A673 (cell line): ENCODE measurements at regions not wholly inside any gene's neighbourhood (a gene's known extent, or its start where the extent isn't known, plus 50 kb on each side); places are given as distances from the start of the nearest gene placed in this dataset.
"Not testable (repeated sequence)": the region's sequence is repeated elsewhere in the genome, so short reads cannot be mapped to it uniquely, and the experiment has no call there.

ENCODE experiments used
- BruUV-seq: library from RNA; stranded (reverse); fragments of 400-500 nt; replicated peaks from 2 replicates; lab custom pipeline; 2021; lab: Mats Ljungman, UMichigan
- CTCF ChIA-PET: fragments of 300-600 bp; sonication (Branson Sonifier 250); formaldehyde crosslinking; loops from one replicate; lab custom pipeline; 2022; ENCODE audit warnings: antibody characterized with exemption; lab: Charles Lee
- POLR2A ChIA-PET: fragments of 300-600 bp; sonication (Branson Sonifier 250); formaldehyde crosslinking; loops from one replicate; lab custom pipeline; 2022; ENCODE audit warnings: antibody characterized with exemption; ENCODE audit not compliant: low non-redundant PET; lab: Charles Lee
- DNase-seq: peaks from one replicate; pipeline ENCODE4 v3.0.0-alpha.2; 2015; ENCODE audit warnings: low spot score
- H3K27ac ChIP-seq: fragments of 200-600 bp; sonication (generic); 2 replicates; pipeline ENCODE4 v1.5.1; 2016; ENCODE audit warnings: mixed run types, low read depth, mild to moderate bottlenecking, mixed read lengths, antibody characterized with exemption, low read length; ENCODE audit not compliant: poor library complexity, severe bottlenecking
- H3K27me3 ChIP-seq: fragments of 200-600 bp; sonication (generic); replicated peaks from 2 replicates; pipeline ENCODE4 v1.6.1; 2017; ENCODE audit warnings: mixed run types, low read depth, mild to moderate bottlenecking, mixed read lengths, antibody characterized with exemption, low read length; ENCODE audit not compliant: insufficient read depth, poor library complexity
- H3K36me3 ChIP-seq: fragments of 200-600 bp; sonication (generic); 2 replicates; pipeline ENCODE4 v1.6.1; 2016; ENCODE audit warnings: mixed run types, mild to moderate bottlenecking, mixed read lengths, antibody characterized with exemption, low read length; ENCODE audit not compliant: insufficient read depth, poor library complexity, severe bottlenecking
- H3K4me1 ChIP-seq: fragments of 200-600 bp; sonication (generic); 2 replicates; pipeline ENCODE4 v1.6.1; 2017; ENCODE audit warnings: mixed run types, mild to moderate bottlenecking, mixed read lengths, antibody characterized with exemption, low read length; ENCODE audit not compliant: insufficient read depth, poor library complexity, severe bottlenecking
- H3K4me3 ChIP-seq: fragments of 200-600 bp; sonication (generic); 2 replicates; pipeline ENCODE4 v1.5.1; 2016; ENCODE audit warnings: low read depth, mixed run types, mild to moderate bottlenecking, mixed read lengths, low read length; ENCODE audit not compliant: poor library complexity, severe bottlenecking
- H3K9me3 ChIP-seq: fragments of 200-600 bp; sonication (generic); 2 replicates; pipeline ENCODE4 v1.6.1; 2016; ENCODE audit warnings: mixed run types, low read depth, mild to moderate bottlenecking, mixed read lengths, antibody characterized with exemption, low read length; ENCODE audit not compliant: poor library complexity, severe bottlenecking
- CTCF ChIP-seq: fragments of 300-800, 200-600 bp; sonication (generic); conservative IDR thresholded peaks from 2 replicates; pipeline ENCODE4 v1.5.1; 2017; ENCODE audit warnings: low read depth, mild to moderate bottlenecking, antibody characterized with exemption, low read length, moderate library complexity, mixed read lengths
- EZH2 ChIP-seq: fragments of 200-600 bp; sonication (generic); IDR thresholded peaks from 2 replicates; pipeline ENCODE4 v1.6.1; 2017; ENCODE audit warnings: borderline replicate concordance, low read depth, mild to moderate bottlenecking, mixed read lengths, antibody characterized with exemption, low read length; ENCODE audit not compliant: poor library complexity, severe bottlenecking
- intact Hi-C: fragments of 100-400 bp; cut with micrococcal nuclease; formaldehyde crosslinking; loops from one replicate; pipeline ENCODE4 v1.10.0; 2022; ENCODE audit not compliant: unreplicated experiment

- ChIA-PET CTCF (no interaction called here), POLR2A (no interaction called here)
- Histone ChIP-seq H3K27ac (no peak overlapping the region), H3K27me3 (no peaks in the 10 kb centered on the region), H3K4me3 (no peak overlapping the region), H3K36me3 (no peaks in the 10 kb centered on the region), H3K9me3 (no peaks in the 10 kb centered on the region), H3K4me1 (peaks cover 34% of the 10 kb centered on the region)
- no peak for DNase-seq
- no peak for TF ChIP-seq EZH2
- no peak for TF ChIP-seq CTCF
- intact Hi-C loops, result no loop called here
- BruUV-seq, result no TSS peak
These were observed 157.4 kb downstream of the SKIDA1 start for GRCh38 chr10:21368022-21368582.

- H3K4me1 ChIP-seq, result peaks cover 36% of the 10 kb centered on the region
- intact Hi-C loops, H3K36me3 ChIP-seq, H3K27ac ChIP-seq, DNase-seq, BruUV-seq, CTCF ChIA-PET, H3K27me3 ChIP-seq, POLR2A ChIA-PET, H3K4me3 ChIP-seq, H3K9me3 ChIP-seq: not testable (repeated sequence)
These were observed 159.4 kb downstream of the SKIDA1 start for GRCh38 chr10:21366108-21366507.

- H3K27me3 ChIP-seq, result no peaks in the 10 kb centered on the region
- CTCF ChIA-PET, result no interaction called here
- H3K27ac ChIP-seq, result peak overlapping the region; percentile 78
- H3K4me1 ChIP-seq, result peaks cover 30% of the 10 kb centered on the region
- intact Hi-C loops, result no loop called here
- peak; percentile 77 for DNase-seq
- H3K36me3 ChIP-seq, result no peaks in the 10 kb centered on the region
- TF ChIP-seq EZH2 (no peak), CTCF (no peak)
- H3K4me3 ChIP-seq, result no peak overlapping the region
- POLR2A ChIA-PET, result interaction anchor here (0.7 kb wide), 1 partner anchor 52 kb away, joined by 6 read pairs; no protein-coding TSS in a partner anchor
- BruUV-seq, result no TSS peak
- no peaks in the 10 kb centered on the region for H3K9me3 ChIP-seq
These were observed 161.0 kb downstream of the SKIDA1 start for GRCh38 chr10:21364196-21365114.
